Uterus (tissue), 2 donors: ENCODE measurements at regions not wholly inside any gene's neighbourhood (a gene's known extent, or its start where the extent isn't known, plus 50 kb on each side); places are given as distances from the start of the nearest gene placed in this dataset.

Experiments used
- POLR2A ChIP-seq, 2 donors: fragments of 450-650 bp; IDR thresholded peaks; one replicate each; pipeline ENCODE4 v1.6.1; 2016; ENCODE audit warnings: antibody characterized with exemption in 2 of 2, mild to moderate bottlenecking in 1 of 2, moderate library complexity in 1 of 2
- TF ChIP-seq, protein P1 (sequence below), 4 experiments: fragments of 200-600 bp in 2 of 4; fragments of 450-650 bp in 2 of 4; sonication (generic) in 2 of 4; IDR thresholded peaks; one replicate each; pipeline ENCODE4 v1.5.1; 2016 to 2019; ENCODE audit warnings: antibody characterized with exemption in 4 of 4, mild to moderate bottlenecking in 2 of 4, moderate library complexity in 1 of 4

- TF ChIP-seq, protein P1, sequence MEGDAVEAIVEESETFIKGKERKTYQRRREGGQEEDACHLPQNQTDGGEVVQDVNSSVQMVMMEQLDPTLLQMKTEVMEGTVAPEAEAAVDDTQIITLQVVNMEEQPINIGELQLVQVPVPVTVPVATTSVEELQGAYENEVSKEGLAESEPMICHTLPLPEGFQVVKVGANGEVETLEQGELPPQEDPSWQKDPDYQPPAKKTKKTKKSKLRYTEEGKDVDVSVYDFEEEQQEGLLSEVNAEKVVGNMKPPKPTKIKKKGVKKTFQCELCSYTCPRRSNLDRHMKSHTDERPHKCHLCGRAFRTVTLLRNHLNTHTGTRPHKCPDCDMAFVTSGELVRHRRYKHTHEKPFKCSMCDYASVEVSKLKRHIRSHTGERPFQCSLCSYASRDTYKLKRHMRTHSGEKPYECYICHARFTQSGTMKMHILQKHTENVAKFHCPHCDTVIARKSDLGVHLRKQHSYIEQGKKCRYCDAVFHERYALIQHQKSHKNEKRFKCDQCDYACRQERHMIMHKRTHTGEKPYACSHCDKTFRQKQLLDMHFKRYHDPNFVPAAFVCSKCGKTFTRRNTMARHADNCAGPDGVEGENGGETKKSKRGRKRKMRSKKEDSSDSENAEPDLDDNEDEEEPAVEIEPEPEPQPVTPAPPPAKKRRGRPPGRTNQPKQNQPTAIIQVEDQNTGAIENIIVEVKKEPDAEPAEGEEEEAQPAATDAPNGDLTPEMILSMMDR (IDR thresholded peaks at IDR 0.05): no peak
- TF ChIP-seq POLR2A (IDR thresholded peaks at IDR 0.05): no peak
Observed at GRCh38 chr13:50613356-50613831, 230.1 kb downstream of the DLEU7 start.
